Ureter (tissue), 1 donor: ENCODE measurements at regions not wholly inside any gene's neighbourhood (a gene's known extent, or its start where the extent isn't known, plus 50 kb on each side); places are given as distances from the start of the nearest gene placed in this dataset.

Experiments used
- DNase-seq: peaks from one replicate; pipeline ENCODE4 v3.0.0-alpha.2; 2020; ENCODE audit warnings: low spot score
- donor health status: DM: yes; HTN: yes; CAD: no.

- no peak for DNase-seq
Measured at GRCh38 chr6:126607289-126607688, 267.4 kb downstream of the CENPW start.

DNA sequence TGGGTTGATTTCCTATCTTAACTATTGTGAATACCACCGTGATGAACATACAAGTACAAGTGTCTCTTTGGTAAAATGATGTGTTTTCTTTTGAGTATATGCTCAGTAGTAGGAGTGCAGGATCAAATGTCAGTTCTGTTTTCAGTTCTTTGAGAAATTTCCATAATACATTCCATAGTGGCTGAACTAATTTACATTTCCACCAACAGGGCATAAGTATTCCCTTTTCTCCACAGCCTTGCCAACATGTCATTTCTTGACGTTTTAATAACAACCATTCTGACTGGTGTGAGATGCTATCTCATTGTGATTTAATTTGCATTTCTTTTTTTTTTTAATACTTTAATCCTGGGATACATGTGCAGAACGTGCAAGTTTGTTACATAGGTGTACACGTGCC is 268.8 kb downstream of the CENPW start:
- no peak for DNase-seq

DNA sequence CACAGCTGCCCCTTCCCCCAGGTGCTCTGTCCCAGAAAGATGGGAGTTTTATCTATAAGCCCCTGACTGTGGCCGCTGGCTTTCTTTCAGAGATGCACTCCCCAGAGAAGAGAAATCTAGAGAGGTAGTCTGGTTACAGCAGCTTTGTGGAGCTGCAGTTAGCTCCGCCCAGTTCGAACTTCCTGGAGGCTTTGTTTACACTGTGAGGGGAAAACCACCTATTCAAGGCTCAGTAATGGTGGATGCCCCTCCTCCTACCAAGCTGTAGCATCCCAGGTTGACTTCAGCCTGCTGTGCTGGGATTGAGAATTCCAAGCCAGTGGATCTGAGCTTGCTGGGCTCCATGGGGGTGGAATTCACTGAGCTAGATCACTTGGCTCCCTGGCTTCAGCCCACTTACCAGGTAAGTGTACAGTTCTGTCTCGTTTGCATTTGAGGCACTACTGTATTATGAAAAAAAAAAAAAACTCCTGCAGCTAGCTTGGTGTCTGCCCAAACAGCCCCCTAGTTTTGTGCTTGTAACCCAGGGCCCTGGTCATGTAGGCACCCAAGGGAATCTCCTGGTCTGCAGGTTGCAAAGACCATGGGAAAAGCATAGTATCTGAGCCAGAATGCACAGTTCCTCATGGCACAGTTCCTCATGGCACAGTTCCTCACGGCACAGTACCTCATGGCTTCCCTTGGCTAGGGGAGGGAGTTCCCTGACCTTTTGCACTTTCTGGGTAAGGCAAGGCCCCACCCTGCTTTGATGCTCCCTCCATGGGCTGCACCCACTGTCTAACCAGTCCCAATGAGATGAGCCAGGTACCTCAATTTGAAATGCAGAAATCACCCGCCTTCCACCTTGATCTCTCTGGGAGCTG is 275.0 kb downstream of the CENPW start:
- no peak for DNase-seq

DNA sequence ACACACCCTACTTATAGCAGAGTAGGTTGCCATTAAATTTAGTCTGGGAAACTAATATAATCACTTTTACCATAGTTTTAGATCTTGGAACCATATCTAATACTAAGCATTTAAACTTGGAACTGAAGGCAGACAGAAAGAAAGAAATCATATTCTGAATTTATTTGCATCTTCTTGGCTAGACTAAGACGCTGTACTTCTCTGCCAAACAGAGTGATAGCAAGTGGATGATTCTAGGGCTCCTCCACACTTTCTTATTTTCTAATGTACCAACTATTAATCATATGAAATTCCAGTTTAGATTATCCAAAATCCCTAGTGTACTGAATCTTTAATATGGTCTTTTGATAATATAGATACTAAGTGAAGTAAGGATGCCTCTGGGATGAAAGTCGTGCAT is 277.0 kb downstream of the CENPW start:
- no peak for DNase-seq

DNA sequence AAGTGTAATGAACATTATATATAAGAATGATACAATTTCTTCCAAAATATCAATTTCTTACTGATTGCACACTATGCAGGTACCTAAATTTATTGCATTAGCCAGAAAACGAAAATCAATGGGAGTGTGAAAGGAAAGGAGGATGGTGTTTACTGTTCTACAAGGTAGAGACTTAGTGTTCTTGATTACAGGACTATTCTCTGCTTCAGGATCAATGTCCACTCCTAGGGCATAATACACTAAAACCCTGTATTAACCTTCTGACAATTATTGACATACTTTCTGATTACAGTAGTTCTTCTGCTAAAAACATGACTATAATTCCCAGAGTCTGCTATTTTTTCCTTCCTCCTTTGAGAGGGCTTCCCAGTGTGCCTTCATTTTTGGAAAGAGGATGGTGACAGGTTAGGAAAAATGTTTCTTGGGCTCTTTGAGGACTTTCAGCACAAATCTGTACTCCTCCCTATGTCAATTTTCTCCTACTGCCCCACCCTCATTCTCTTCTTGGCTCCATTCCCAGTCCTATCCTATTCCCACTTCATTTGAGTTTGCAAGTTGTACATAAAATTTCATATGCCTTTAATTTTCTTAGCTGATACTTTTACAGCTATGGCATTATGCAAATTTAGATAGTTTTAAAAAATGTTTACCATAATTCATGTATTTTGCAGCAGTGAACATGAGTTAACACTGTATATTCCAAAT is 278.9 kb downstream of the CENPW start:
- no peak for DNase-seq

DNA sequence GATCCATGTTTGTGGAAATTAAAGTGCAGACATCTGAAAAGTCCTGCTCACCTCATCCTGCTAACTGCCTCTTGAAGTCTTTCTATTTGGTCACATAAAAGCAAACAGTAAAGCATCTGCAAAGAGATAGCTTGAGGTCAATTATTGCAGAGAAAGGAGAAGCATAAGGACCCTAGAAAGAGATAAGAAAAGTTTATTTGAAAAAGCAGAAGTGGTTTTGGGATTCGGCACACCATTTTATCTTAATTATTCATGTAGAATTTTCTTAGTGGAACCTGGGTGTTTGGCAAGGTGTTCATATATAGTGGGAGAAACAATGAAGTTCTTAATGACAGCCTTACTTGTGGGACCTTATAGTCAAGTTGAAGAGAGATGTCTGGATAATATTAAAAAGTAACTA is 280.8 kb downstream of the CENPW start:
- no peak for DNase-seq

DNA sequence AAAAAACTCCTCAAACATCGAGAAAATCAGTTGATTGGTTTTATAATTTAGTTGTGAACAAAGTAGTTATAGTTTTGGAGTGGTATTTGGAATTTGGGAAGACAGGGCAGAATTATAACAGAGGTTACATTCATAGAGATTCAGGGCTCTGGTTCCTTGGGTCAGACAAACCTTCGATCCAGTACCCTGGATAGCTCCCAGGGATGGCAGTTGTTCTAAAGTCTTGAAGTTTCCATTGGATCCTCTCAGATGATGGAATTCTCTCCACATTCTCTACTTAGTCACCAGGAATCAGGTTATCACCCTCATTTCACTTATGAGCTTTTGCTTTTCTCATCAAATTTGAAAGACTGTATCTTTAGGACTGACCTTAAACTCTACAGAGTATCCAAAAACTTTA is 285.1 kb downstream of the CENPW start:
- DNase-seq: no peak

DNA sequence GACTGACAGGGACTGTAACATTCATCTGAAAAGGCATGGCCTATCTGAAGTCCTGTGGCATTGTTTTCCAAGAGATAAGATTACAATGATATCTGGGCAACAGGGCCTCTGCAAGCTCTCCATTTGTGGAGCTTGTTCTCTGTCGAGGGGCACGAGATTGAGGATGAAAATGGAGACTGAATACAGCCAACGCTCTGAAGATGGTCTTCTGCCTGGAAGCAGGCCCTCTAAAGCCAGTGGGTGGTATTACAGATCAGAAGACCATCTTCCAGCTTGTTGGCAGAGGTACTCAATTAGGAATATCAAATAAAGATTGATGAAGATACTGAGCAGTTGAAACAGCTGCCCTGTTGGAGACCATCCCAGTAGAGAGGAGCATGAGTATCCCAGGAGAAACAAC is 288.2 kb downstream of the CENPW start:
- no peak for DNase-seq

- no peak for DNase-seq
Measured at GRCh38 chr6:126631363-126631762, 291.4 kb downstream of the CENPW start.

- DNase-seq: no peak
Measured at GRCh38 chr6:126632271-126632670, 292.4 kb downstream of the CENPW start.

GRCh38 chr6:126633373-126633772 is 293.5 kb downstream of the CENPW start:
- DNase-seq: no peak

DNA sequence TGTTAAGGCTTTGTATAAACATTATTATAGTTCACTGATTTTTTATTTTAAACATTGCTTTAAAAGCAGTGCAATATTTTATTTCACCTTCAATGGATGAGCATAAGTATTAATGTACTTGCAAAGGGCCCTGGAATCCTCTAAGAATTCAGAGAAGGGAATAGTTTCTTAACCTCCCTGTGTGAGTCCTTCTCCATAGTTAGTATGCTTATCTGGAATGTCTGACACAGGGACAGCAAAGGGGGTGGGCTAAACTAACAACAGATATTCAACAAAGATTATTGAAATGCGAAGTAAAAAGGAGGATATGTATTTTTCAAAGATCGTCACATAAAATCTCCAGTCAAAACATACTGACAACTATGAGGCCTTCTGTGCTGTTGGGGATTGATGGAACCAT is 300.4 kb downstream of the CENPW start:
- DNase-seq: no peak

DNA sequence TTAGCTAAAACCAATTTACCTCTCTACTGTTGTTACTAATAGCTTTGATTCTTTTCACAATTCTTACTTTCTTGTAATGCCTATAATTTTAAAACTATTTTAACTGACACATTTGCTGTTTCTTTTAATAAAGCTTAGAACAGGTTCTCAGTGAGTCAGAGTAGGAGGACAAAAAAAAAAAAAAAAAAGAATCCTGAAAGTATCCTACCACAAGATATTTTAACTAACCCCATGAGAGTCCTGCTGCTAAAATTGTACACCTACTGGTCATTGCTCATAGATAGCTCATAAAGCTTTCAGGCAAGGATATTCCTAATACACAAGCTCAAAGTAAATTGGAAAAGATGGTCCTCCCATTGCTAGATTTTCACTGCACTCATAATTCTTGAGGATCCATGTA is 301.0 kb downstream of the CENPW start:
- no peak for DNase-seq

DNA sequence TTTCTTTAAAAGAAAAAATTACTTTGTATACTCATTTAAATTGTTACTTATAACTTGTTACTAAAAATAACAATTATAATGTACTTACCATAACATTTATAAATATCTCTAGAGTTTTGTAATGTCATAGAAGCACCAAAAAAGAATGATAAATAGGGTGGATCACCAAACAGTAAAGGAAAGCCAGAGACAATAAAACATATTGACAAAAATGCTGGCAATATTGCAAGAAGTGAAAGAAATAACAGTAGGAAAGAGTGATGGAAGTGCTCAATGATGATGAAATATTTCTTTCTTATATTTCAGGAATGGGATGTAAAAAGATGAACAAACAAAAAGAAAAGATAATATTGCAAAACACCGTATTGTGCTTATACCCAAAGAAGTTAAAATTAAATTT is 301.7 kb downstream of the CENPW start:
- DNase-seq: no peak

GRCh38 chr6:126643352-126643751 is 303.4 kb downstream of the CENPW start:
- no peak for DNase-seq

GRCh38 chr6:126650931-126651330 is 311.0 kb downstream of the CENPW start:
- no peak for DNase-seq

- DNase-seq: no peak
Measured at GRCh38 chr6:126657561-126658175, 317.8 kb downstream of the CENPW start.

DNA sequence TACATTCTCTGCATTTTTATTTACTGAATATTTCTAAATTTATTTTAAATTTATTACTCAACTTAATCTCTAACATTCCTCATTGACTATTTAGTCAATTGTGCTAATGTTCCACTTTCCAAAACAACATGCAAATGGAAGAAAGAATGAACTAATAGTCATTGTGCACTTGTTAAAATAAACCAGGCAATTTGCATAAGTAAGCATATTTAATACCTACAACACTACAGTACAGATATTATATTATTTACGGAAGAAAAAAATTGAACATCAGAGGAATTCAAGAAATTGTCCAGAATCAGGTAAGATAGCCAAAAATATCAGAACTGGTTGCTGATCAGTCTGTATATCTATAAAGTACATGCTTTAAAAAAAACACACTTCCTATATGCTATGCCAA is 320.5 kb downstream of the CENPW start:
- DNase-seq: no peak

GRCh38 chr6:126661646-126662045 is 321.7 kb downstream of the CENPW start:
- no peak for DNase-seq

GRCh38 chr6:126662966-126663365 is 323.1 kb downstream of the CENPW start:
- DNase-seq: no peak

DNA sequence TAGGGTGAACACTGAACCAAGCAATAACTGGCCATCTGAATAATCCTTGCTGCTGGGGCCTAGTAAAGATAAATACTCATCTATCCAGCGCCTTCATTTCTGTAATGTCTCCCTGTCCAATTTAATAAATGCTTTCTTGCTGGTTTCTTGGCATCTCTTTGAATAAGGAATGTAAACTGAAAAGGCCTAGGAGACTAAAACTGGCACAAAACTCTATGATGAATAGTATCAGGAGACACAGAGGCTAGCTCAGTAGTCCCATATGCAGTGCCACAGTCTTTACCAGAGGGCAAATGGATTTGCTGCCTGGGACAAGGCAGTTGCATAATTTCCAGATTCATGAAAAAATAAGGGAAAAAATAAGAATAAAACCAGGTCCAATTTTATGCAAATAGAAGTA is 324.4 kb downstream of the CENPW start:
- DNase-seq: no peak

DNA sequence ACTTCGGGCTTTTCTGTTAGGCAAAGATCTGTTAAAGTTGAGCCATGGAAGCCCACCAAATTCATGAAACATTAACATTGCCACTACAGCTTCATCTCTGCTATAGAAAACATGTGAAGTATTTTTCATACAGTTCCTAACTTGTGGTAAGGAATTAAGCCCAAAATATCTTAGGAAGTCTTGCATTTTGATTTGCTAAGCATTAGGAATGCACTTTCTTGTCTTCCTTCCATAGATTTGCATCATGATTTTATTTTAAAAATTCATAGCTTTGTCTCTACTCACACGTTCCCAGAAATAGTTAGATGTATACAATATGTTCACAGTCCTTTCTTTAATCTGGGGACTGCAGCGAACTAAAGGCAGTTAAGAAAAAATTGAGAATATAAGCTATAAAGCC is 325.6 kb downstream of the CENPW start:
- DNase-seq: no peak

- no peak for DNase-seq
Measured at GRCh38 chr6:126667071-126667470, 327.2 kb downstream of the CENPW start.
